PC-3 (cell line): ENCODE measurements at regions not wholly inside any gene's neighbourhood (a gene's known extent, or its start where the extent isn't known, plus 50 kb on each side); places are given as distances from the start of the nearest gene placed in this dataset.

Experiments used
- ATAC-seq: fragments of 200-7000 bp; cut with Tn5 transposase; 2 replicates; pipeline ENCODE4 v1.9.1; 2020; ENCODE audit warnings: mild to moderate bottlenecking, moderate library complexity
- BruUV-seq: library from RNA; stranded (reverse); fragments of 400-500 nt; replicated peaks from 2 replicates; lab custom pipeline; 2021; lab: Mats Ljungman, UMichigan
- CTCF ChIA-PET: fragments of 300-600 bp; sonication (Branson Sonifier 250); formaldehyde crosslinking; loops from one replicate; lab custom pipeline; 2022; ENCODE audit warnings: antibody characterized with exemption; lab: Charles Lee
- POLR2A ChIA-PET: fragments of 300-600 bp; sonication (Branson Sonifier 250); formaldehyde crosslinking; loops from one replicate; lab custom pipeline; 2022; ENCODE audit warnings: antibody characterized with exemption; ENCODE audit not compliant: unreplicated experiment; lab: Charles Lee
- DNase-seq: peaks from one replicate; pipeline ENCODE4 v3.0.0-alpha.2; 2015
- H2AFZ ChIP-seq: fragments of 300-600 bp; sonication (generic); 2 replicates; pipeline ENCODE4 v1.6.0; 2016; ENCODE audit warnings: antibody characterized with exemption, low read length
- H3F3A ChIP-seq: fragments of 300-600 bp; sonication (generic); one replicate; pipeline ENCODE4 v1.6.0; 2017; ENCODE audit warnings: antibody characterized with exemption, low read length, control low read depth, mild to moderate bottlenecking; ENCODE audit not compliant: unreplicated experiment
- H3K27ac ChIP-seq: fragments of 300-600 bp; sonication (generic); 2 replicates; pipeline ENCODE4 v1.5.1; 2016; ENCODE audit warnings: mild to moderate bottlenecking, low read length
- H3K27me3 ChIP-seq: fragments of 300-600 bp; sonication (generic); 2 replicates; pipeline ENCODE4 v1.6.1; 2016; ENCODE audit warnings: low read length, mixed read lengths
- H3K36me3 ChIP-seq: fragments of 300-600 bp; sonication (generic); 2 replicates; pipeline ENCODE4 v1.6.1; 2016; ENCODE audit warnings: low read depth, mixed run types, low read length, mixed read lengths
- H3K4me1 ChIP-seq: fragments of 300-600 bp; sonication (generic); 2 replicates; pipeline ENCODE4 v1.5.1; 2016; ENCODE audit warnings: low read length; ENCODE audit not compliant: insufficient read depth
- H3K4me2 ChIP-seq: fragments of 300-600 bp; sonication (generic); 2 replicates; pipeline ENCODE4 v1.6.0; 2016; ENCODE audit warnings: low read length
- H3K4me3 ChIP-seq: fragments of 300-600 bp; sonication (generic); 2 replicates; pipeline ENCODE4 v1.5.1; 2016; ENCODE audit warnings: mild to moderate bottlenecking, low read length, mixed read lengths
- H3K79me2 ChIP-seq: fragments of 300-600 bp; sonication (generic); 2 replicates; pipeline ENCODE4 v1.6.1; 2017; ENCODE audit warnings: low read length, mixed read lengths
- H3K9ac ChIP-seq: fragments of 300-600 bp; sonication (generic); 2 replicates; pipeline ENCODE4 v1.6.0; 2016; ENCODE audit warnings: mild to moderate bottlenecking, low read length
- H3K9me2 ChIP-seq: fragments of 300-600 bp; sonication (generic); replicated peaks from 2 replicates; pipeline ENCODE4 v1.6.1; 2016; ENCODE audit warnings: mixed run types, low read length, mixed read lengths
- H3K9me3 ChIP-seq: fragments of 300-600 bp; sonication (generic); 2 replicates; pipeline ENCODE4 v1.6.1; 2016; ENCODE audit warnings: low read length, mixed read lengths
- H4K20me1 ChIP-seq: fragments of 300-600 bp; sonication (generic); 2 replicates; pipeline ENCODE4 v1.6.1; 2016; ENCODE audit warnings: low read length, mixed read lengths
- CTCF ChIP-seq: fragments of 300-600 bp; sonication (generic); conservative IDR thresholded peaks from 2 replicates; pipeline ENCODE4 v1.5.1; 2017; ENCODE audit warnings: antibody characterized with exemption, low read depth, mild to moderate bottlenecking, low read length
- EZH2 ChIP-seq: fragments of 300-600 bp; sonication (generic); IDR thresholded peaks from one replicate; pipeline ENCODE4 v1.6.1; 2017; ENCODE audit warnings: antibody characterized with exemption, mild to moderate bottlenecking, low read length; ENCODE audit not compliant: unreplicated experiment
- EZH2phosphoT487 ChIP-seq: fragments of 300-600 bp; sonication (generic); IDR thresholded peaks from 2 replicates; pipeline ENCODE4 v1.6.1; 2018; ENCODE audit warnings: mild to moderate bottlenecking, antibody characterized with exemption, low read length, borderline replicate concordance
- intact Hi-C: fragments of 100-400 bp; cut with micrococcal nuclease; formaldehyde crosslinking; loops from 2 replicates; pipeline ENCODE4 v1.9.0; 2023

- TF ChIP-seq CTCF: no peak
- TF ChIP-seq EZH2: no peak
- no peak for TF ChIP-seq EZH2phosphoT487
- no peaks in the 10 kb centered on the region for H3K9me3 ChIP-seq
- H3K27me3 ChIP-seq: peaks cover 13% of the 10 kb centered on the region; the same call in 1 of the 2 replicates
- H2AFZ ChIP-seq: no peak overlapping the region
- H3K9ac ChIP-seq: no peak overlapping the region
- no peaks in the 10 kb centered on the region for H3K36me3 ChIP-seq
- H3K79me2 ChIP-seq: no peaks in the 10 kb centered on the region
- no TSS peak for BruUV-seq
- no peaks in the 10 kb centered on the region for H4K20me1 ChIP-seq
- no peak overlapping the region for H3K27ac ChIP-seq
- no peaks in the 10 kb centered on the region for H3K9me2 ChIP-seq
- no peaks in the 10 kb centered on the region for H3F3A ChIP-seq
- no peak overlapping the region for H3K4me3 ChIP-seq
- no peak overlapping the region for H3K4me2 ChIP-seq
- no peak for DNase-seq
- no peak for ATAC-seq
- ChIA-PET POLR2A (no interaction called here), CTCF (no interaction called here)
- no peaks in the 10 kb centered on the region for H3K4me1 ChIP-seq
- intact Hi-C loops: no loop called here
Observed at GRCh38 chr11:112770487-112770886, 190.7 kb upstream of the NCAM1 start.

GRCh38 chr11:112771851-112772250 lies 189.4 kb upstream of the NCAM1 start:
- Histone ChIP-seq H3K4me3 (no peak overlapping the region), H3K9me2 (no peaks in the 10 kb centered on the region), H3K27ac (no peak overlapping the region), H3K4me2 (no peak overlapping the region), H3K9ac (no peak overlapping the region), H3K79me2 (no peaks in the 10 kb centered on the region), H3K9me3 (no peaks in the 10 kb centered on the region), H3K4me1 (no peaks in the 10 kb centered on the region), H3F3A (no peaks in the 10 kb centered on the region), H3K27me3 (peaks cover 13% of the 10 kb centered on the region; the same call in 1 of the 2 replicates), H4K20me1 (no peaks in the 10 kb centered on the region), H2AFZ (no peak overlapping the region), H3K36me3 (no peaks in the 10 kb centered on the region)
- ATAC-seq (no peak), DNase-seq (no peak)
- ChIA-PET CTCF (no interaction called here), POLR2A (no interaction called here)
- no TSS peak for BruUV-seq
- intact Hi-C loops: no loop called here
- TF ChIP-seq EZH2: no peak
- TF ChIP-seq EZH2phosphoT487: no peak
- no peak for TF ChIP-seq CTCF

GRCh38 chr11:112773264-112773663 lies 188.0 kb upstream of the NCAM1 start:
- DNase-seq (no peak), ATAC-seq (no peak)
- POLR2A ChIA-PET: no interaction called here
- CTCF ChIA-PET: no interaction called here
- no peaks in the 10 kb centered on the region for H3K4me1 ChIP-seq
- no peaks in the 10 kb centered on the region for H3F3A ChIP-seq
- no peak overlapping the region for H3K4me3 ChIP-seq
- H3K9me2 ChIP-seq: no peaks in the 10 kb centered on the region
- no peaks in the 10 kb centered on the region for H3K9me3 ChIP-seq
- TF ChIP-seq CTCF (no peak), EZH2phosphoT487 (no peak), EZH2 (no peak)
- H3K27ac ChIP-seq: no peak overlapping the region
- intact Hi-C loops: no loop called here
- H2AFZ ChIP-seq: no peak overlapping the region
- H4K20me1 ChIP-seq: no peaks in the 10 kb centered on the region
- no peaks in the 10 kb centered on the region for H3K36me3 ChIP-seq
- no peak overlapping the region for H3K9ac ChIP-seq
- peaks cover 13% of the 10 kb centered on the region; the same call in 1 of the 2 replicates for H3K27me3 ChIP-seq
- no TSS peak for BruUV-seq
- no peak overlapping the region for H3K4me2 ChIP-seq
- no peaks in the 10 kb centered on the region for H3K79me2 ChIP-seq
